H7 (cell line): ENCODE measurements at regions not wholly inside any gene's neighbourhood (a gene's known extent, or its start where the extent isn't known, plus 50 kb on each side); places are given as distances from the start of the nearest gene placed in this dataset.

Experiments used
- DNase-seq: peaks from one replicate; pipeline ENCODE4 v3.0.0; 2012
- H3K27me3 ChIP-seq: 2 replicates; pipeline ENCODE4 v1.6.0; 2011; ENCODE audit warnings: mild to moderate bottlenecking, low read length; ENCODE audit not compliant: control insufficient read depth, insufficient read depth
- H3K36me3 ChIP-seq: replicated peaks from 2 replicates; pipeline ENCODE4 v1.5.1; 2011; ENCODE audit warnings: low read length; ENCODE audit not compliant: control insufficient read depth, insufficient read depth
- H3K4me3 ChIP-seq: 2 replicates; pipeline ENCODE4 v1.5.1; 2011; ENCODE audit warnings: low read depth, mild to moderate bottlenecking, control low read depth, low read length, moderate library complexity; ENCODE audit not compliant: insufficient read depth

DNA sequence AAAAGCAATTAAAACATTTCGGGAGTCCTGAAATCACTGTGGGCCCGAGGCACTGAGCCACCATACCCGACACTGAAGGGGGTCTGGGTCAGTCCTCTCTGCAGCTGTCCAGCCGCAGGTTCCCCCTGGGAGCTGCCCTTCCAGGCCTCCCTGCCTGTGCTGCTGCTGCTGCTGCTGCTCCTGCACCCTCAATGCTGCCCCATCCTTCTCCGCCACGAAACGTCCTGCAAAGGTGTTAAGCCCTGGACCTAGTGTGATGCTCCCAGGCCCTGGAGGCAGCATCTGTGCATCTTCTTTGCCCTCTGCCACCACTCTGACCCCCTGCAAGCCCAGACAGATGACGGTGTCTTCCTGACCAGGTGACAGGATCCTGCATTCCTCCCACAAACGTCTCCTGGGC is 513.3 kb downstream of the NPHP4 start:
- H3K4me3 ChIP-seq: no peak overlapping the region
- peaks cover 2% of the 10 kb centered on the region for H3K27me3 ChIP-seq
- DNase-seq: no peak
- H3K36me3 ChIP-seq: no peaks in the 10 kb centered on the region

DNA sequence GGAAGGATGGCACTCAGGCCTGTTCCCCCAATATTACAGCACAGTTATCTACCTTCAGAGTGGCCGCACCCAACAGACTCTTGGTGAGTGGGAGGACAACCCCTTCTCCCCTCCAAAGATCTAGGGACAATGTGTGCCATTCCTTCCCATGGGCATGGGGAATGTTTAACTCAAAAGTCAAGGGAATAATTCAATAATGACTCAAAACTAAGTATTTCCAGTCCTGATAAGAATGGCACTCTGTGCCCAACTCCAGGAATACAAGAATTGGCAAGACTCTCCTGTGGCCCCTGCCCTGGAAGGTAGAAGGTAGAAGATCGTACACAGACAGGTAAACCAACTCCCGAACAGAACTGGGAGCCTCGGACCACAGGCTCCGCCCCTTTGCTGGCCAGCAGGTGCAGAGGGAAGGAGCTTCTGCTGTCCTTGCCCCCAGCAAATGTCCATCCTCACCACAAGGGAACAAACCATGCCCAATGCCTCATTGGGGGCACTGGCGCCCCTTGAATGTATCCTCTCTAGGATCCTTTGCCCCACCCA is 514.0 kb downstream of the NPHP4 start:
- Histone ChIP-seq H3K27me3 (peaks cover 2% of the 10 kb centered on the region), H3K36me3 (no peaks in the 10 kb centered on the region), H3K4me3 (no peak overlapping the region)
- no peak for DNase-seq

DNA sequence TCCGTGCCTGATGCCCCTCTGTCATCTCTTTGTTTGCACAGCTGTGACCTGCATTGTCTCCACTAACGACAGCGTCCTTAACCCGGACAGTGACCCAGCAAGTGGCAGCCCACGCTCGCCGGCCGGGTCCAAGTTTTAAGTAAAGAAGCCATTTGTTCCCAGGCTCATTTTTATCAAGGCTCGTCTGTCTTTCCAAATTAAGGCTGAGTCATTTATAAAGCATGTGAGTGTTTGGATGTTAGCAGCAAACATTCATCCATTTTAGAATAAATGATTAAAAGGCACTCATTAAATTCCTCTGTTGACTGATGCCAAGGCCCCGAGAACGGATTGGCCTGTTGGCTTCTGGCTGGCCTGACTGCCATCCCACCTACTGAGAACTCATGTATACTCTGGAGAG is 514.5 kb downstream of the NPHP4 start:
- no peaks in the 10 kb centered on the region for H3K36me3 ChIP-seq
- no peak for DNase-seq

DNA sequence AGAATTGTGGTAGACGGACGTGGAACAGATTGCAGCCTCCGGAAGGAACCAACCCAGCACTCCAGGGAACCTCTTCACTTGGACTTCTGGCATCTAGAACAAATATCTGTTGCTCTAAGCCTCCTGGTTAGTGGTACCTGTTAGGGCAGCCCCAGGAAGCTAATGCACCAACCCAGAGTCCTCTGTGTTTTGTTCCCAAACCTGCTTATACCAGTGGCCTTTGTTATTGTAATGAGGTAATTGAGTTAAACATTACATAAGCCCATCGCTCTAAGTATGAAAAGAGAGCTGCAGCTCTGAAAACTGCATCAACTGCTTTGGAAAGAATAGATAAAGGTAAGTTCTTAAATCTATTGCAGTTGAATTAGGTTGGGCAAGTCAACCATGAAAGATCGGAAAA is 516.7 kb downstream of the NPHP4 start:
- H3K4me3 ChIP-seq: no peak overlapping the region
- DNase-seq: no peak
- no peaks in the 10 kb centered on the region for H3K36me3 ChIP-seq
- H3K27me3 ChIP-seq: no peaks in the 10 kb centered on the region

More for the DNA sequence above, 514.5 kb downstream of the NPHP4 start:
- Histone ChIP-seq H3K27me3 (peaks cover 2% of the 10 kb centered on the region), H3K4me3 (no peak overlapping the region)

DNA sequence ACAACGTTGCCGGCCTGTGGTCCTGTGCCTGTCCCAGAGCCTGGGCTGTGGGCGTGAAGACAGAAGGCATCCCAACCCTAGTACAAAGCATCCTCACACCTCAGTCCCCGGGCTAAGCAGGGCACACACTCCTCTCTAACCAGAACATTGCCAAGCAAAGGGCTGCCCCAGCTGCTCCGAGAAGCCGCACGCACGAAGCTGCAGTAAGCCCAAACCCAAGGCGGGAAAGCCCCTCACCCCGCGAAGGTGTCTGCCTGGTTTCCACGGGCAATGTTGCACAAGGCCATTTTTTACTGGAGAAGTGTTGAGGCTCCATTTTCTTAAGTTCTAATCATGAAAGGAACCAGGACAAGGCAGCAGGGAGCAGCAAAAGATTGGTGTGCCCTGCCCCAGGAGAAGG is 519.0 kb downstream of the NPHP4 start:
- Histone ChIP-seq H3K36me3 (no peaks in the 10 kb centered on the region), H3K27me3 (no peaks in the 10 kb centered on the region), H3K4me3 (no peak overlapping the region)
- DNase-seq: no peak

DNA sequence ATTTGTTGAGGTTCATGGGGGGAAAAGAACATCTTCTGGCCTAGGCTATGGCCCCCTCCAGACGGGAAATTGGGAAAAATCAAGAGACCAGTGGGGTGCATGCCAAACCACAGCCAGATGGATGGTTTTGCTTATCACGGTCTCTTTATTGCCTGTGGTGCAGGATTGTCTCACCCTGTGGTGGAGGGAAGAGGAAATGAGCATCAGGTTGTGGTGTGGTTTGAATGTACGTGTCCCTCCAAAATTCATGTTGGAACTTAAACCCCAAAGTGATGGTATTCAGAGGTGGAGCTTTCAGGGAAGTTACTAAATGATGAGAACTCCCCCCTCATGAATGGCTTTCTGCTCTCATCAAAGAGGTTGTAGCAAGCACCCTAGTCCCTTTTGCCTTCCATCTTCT is 525.7 kb downstream of the NPHP4 start:
- H3K4me3 ChIP-seq: no peak overlapping the region
- H3K36me3 ChIP-seq: no peaks in the 10 kb centered on the region
- DNase-seq: no peak
- no peaks in the 10 kb centered on the region for H3K27me3 ChIP-seq

DNA sequence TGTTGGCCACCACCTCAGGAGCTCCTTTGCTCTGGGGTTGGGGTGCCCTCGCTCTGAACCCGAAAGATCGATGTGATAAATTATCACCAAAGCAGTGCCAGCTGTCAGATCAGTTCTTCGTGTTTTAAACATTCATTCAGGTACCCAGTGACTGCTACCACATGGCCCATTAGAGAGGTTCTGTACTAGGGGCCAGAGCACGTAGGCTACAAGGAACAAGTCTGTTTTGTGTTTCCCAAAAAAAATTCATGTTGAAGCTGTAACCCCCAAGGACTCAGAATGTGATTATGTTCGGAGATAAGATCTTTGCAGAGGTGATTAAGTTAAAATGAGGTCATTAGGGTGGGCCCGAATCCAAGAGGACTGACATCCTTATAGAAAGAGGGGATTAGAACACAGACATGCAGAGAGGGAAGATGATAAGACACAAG is 526.9 kb downstream of the NPHP4 start:
- H3K36me3 ChIP-seq: no peaks in the 10 kb centered on the region
- no peaks in the 10 kb centered on the region for H3K27me3 ChIP-seq
- no peak for DNase-seq
- H3K4me3 ChIP-seq: no peak overlapping the region

DNA sequence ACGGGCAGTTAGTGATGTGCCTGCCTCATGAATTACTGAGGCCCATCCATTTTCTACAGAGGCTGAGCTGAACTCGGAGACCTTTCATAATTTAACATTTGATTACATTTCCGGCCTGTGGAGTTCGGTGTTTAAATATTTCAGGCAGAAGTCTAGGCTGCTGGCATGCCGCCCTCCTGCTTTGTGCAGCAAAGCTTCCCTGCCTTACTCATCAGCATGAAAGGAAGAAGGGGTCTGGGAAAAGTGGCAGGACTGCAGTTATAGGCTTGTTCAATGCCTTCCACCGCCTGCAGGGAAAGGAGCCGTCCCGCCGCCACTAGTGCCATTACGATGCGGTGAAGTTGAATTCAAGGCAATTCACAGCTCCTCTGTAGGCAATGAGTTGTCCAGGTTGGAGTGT is 527.9 kb downstream of the NPHP4 start:
- no peaks in the 10 kb centered on the region for H3K36me3 ChIP-seq
- DNase-seq: no peak
- H3K4me3 ChIP-seq: no peak overlapping the region
- H3K27me3 ChIP-seq: no peaks in the 10 kb centered on the region

DNA sequence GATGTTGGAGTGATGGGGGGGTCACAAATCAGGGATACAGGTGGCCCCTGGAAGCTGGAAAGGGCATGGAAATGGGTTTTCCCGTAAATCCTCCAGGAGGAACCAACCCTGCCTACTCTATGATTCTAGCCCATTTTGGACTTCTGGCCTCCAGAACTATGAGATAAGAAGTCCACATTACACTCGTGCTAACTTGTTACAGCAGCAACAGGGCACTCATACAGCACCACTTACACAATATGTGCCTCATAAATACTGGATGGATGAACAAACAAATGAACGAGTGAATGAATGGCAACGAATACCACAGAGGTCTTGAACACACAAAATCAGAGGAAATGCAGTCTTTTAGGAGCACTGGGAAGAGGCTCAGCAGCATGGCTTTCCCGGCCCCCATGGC is 531.3 kb downstream of the NPHP4 start:
- H3K27me3 ChIP-seq: no peaks in the 10 kb centered on the region
- no peak for DNase-seq
- no peaks in the 10 kb centered on the region for H3K36me3 ChIP-seq
- no peak overlapping the region for H3K4me3 ChIP-seq

DNA sequence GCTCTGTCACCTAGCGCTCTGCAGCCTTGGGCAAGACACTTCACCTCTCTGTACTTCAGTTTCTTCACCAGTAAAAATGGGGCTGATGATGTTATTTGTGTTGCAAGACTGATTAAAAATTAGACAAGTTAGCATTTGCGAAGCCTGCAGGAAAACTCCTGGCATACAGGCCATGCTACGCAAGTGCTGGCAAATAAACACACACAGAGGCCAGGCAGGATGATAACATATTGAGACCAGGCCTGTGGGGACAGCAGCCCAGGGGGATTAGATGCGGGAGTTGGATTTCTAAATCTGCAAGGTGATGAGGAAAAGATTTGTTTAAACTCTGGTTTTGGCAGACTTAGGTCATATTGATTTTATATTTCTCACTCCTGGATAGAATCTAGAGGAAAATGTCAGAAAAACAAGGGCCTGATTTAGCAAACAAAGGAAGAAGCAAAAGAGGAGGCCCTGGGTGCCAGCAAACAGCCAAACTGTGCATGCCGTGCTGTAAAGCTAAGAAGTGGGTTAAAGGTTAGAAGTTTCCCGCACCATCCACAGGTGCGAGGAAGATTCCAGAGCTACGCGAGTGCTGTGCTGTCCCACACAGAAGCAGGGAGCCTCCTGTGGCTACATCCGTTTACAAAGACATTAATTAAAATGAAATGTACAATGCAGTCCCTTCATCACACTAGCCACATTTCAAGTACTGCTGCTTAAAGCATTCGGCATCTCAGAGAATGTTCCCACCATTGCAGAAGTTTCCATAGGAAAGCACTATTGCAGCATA is 532.2 kb downstream of the NPHP4 start:
- DNase-seq: no peak

DNA sequence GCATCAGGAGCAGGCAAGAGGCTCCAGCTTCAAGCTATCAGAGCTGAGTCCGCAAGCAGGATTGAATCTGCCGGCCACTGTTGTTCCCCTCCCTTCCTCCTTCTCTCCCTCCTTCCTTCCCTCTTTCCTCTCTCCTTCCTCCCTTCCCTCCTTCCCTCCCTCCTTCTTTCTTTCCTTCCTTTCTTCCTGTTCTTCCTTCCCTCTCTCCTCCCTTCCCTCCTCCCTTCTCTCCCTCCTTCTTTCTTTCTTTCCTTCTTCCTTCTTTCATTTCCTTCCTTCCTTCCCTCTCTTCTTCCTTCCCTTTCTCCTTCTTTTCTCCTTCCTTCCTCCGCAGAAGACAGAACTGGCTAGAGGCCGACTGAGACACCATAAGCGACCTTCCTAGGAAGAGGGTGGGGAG is 534.0 kb downstream of the NPHP4 start:
- no peaks in the 10 kb centered on the region for H3K36me3 ChIP-seq
- no peaks in the 10 kb centered on the region; the same call in 1 of the 2 replicates for H3K27me3 ChIP-seq
- DNase-seq: no peak
- H3K4me3 ChIP-seq: no peak overlapping the region

More for the DNA sequence above, 532.2 kb downstream of the NPHP4 start:
- no peaks in the 10 kb centered on the region for H3K36me3 ChIP-seq
- no peak overlapping the region for H3K4me3 ChIP-seq
- H3K27me3 ChIP-seq: no peaks in the 10 kb centered on the region; the same call in 1 of the 2 replicates

DNA sequence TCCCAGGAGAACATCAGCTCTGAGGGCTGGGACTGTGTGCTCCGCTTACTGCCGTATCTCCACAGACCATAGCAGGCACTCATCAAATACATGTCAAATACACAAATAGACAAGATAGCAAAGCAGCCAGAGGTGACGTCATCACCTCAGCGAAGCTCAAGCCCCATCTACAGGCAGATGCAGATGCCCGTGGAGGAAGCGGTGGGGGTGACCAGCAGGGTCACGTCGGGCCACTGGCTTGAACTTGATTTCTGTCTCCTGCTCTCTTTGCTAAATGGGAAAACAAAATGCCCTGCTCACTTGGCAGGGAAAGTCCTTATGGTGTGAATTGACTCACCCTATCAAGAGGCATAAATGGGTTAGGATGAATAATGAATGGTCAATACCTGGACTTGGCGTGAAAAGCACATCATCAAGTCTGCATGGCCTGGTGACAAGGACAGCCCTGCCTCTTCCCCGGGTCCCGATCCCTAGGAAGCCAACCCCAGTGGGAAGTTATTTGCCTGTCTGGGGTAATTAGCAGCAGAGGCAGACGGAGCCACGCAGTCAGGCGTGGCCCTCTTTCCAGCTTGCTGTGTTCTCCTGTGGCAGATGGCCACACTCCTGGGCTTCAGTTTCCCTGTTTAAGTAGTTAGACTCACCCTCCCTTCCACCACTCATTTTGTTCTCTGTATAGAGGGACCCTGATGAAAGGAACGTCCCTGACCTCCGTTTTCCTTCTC is 536.0 kb downstream of the NPHP4 start:
- Histone ChIP-seq H3K27me3 (no peaks in the 10 kb centered on the region; the same call in 1 of the 2 replicates), H3K4me3 (no peak overlapping the region), H3K36me3 (no peaks in the 10 kb centered on the region)
- DNase-seq: no peak

DNA sequence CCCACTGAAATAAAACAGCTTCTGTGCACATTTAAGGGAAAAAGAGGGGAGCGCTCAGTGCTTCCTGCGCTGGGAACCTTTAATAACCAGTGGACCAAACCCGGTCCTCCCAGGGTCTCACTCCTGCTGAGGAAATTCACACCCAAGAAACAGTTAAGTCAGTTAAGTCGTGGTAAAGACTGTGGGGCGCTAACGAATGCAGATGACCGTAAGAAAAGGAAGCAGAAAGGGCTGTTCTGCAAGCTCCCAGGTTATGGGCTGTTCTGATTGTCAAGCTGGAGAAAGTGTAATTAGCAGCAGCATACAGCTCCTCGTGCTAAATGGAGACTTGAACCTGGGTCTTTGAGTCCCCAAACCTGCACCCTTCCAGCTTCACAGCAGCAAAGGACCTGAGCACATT is 536.6 kb downstream of the NPHP4 start:
- no peaks in the 10 kb centered on the region for H3K36me3 ChIP-seq
- no peak overlapping the region for H3K4me3 ChIP-seq
- DNase-seq: no peak
- no peaks in the 10 kb centered on the region; the same call in 1 of the 2 replicates for H3K27me3 ChIP-seq

DNA sequence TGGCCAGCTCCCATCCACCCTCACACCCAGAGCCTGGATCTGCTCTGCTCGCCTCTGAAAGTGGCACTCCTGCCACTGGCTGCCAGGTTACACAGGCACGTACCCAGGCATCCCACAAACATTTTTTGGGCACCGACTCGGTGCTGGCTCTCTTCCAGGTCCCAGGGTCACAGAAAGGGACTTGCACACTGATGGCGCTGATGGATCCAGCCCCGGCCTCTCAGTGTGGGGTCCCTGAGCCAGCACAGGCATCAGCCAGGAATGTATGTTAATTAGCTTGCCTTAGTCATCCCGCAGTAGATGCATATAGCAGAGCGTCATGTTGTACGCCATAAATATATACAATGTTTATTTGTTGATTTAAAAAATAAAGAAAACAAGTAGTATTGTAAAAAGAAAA is 537.2 kb downstream of the NPHP4 start:
- no peaks in the 10 kb centered on the region; the same call in 1 of the 2 replicates for H3K27me3 ChIP-seq
- no peaks in the 10 kb centered on the region for H3K36me3 ChIP-seq
- DNase-seq: peak; percentile 56
- no peak overlapping the region for H3K4me3 ChIP-seq

DNA sequence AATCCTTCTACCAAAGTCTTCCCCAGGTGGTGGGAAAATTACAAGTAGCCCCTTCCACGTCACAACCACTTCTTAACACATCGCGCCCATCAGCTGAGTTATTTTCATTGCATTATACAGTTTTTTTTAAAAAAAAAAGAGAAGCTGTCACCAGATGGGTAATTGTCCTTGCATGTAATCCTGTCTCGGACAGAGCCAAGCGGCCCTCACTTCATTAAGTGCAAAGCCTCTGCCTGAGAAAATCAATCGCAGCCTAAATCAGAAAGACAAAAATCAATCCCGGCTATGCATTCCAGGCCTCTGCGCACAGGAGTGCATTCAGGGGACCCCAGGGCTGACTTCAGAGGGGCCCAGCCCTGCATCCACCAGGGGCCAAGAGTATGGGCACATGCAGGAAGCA is 538.9 kb downstream of the NPHP4 start:
- Histone ChIP-seq H3K36me3 (no peaks in the 10 kb centered on the region), H3K27me3 (no peaks in the 10 kb centered on the region; the same call in 1 of the 2 replicates), H3K4me3 (no peak overlapping the region)
- DNase-seq: no peak
